ENCODE measurements at regions not wholly inside any gene's neighbourhood (a gene's known extent, or its start where the extent isn't known, plus 50 kb on each side); places are given as distances from the start of the nearest gene placed in this dataset.

- H3K9me2 ChIP-seq (ENCODE audit: insufficient read depth, low read length), result no peaks in the 10 kb centered on the region
- TF ChIP-seq CTCF (conservative IDR thresholded peaks at IDR 0.05; ENCODE audit: low read length), result no peak
- TF ChIP-seq EZH2phosphoT487 (IDR thresholded peaks at IDR 0.05; ENCODE audit: borderline replicate concordance, low read depth, low read length), result no peak
- no peak overlapping the region for H2AFZ ChIP-seq (ENCODE audit: low read length)
- DNase-seq (ENCODE audit: low spot score), result no peak
- H3K4me2 ChIP-seq (ENCODE audit: low read length), result no peak overlapping the region
- no TSS peak for BruUV-seq (replicated peaks)
- ChIA-PET CTCF (ENCODE audit: unreplicated experiment) (no interaction called here), POLR2A (no interaction called here)
- no peaks in the 10 kb centered on the region for H3K9me3 ChIP-seq (ENCODE audit: low read length)
- H3K4me3 ChIP-seq (ENCODE audit: low read depth, low read length, poor library complexity, severe bottlenecking), result no peak overlapping the region
- no peaks in the 10 kb centered on the region for H3K4me1 ChIP-seq (ENCODE audit: insufficient read depth, low read length, poor library complexity, severe bottlenecking)
- H4K20me1 ChIP-seq (ENCODE audit: insufficient read depth, low read length), result no peaks in the 10 kb centered on the region
- no peaks in the 10 kb centered on the region for H3K79me2 ChIP-seq (ENCODE audit: insufficient read depth, low read depth, low read length)
- intact Hi-C loops (cut with micrococcal nuclease; ENCODE audit: unreplicated experiment), result no loop called here
- peaks cover 27% of the 10 kb centered on the region for H3K36me3 ChIP-seq (ENCODE audit: insufficient read depth, low read length)
- H3K27ac ChIP-seq (ENCODE audit: low read depth, low read length, poor library complexity, severe bottlenecking), result no peak overlapping the region
Observed at GRCh38 chr12:124428792-124429281, 133.9 kb downstream of the RFLNA start.

- no peak overlapping the region for H3K4me3 ChIP-seq (ENCODE audit: low read depth, low read length, poor library complexity, severe bottlenecking)
- ChIA-PET POLR2A (no interaction called here), CTCF (ENCODE audit: unreplicated experiment) (no interaction called here)
- H3K4me1 ChIP-seq (ENCODE audit: insufficient read depth, low read length, poor library complexity, severe bottlenecking), result no peaks in the 10 kb centered on the region
- H2AFZ ChIP-seq (ENCODE audit: low read length), result no peak overlapping the region
- H3K36me3 ChIP-seq (ENCODE audit: insufficient read depth, low read length), result peaks cover 27% of the 10 kb centered on the region
- H4K20me1 ChIP-seq (ENCODE audit: insufficient read depth, low read length), result no peaks in the 10 kb centered on the region
- no peak for DNase-seq (ENCODE audit: low spot score)
- no peak overlapping the region for H3K4me2 ChIP-seq (ENCODE audit: low read length)
- intact Hi-C loops (cut with micrococcal nuclease; ENCODE audit: unreplicated experiment), result no loop called here
- BruUV-seq (replicated peaks), result no TSS peak
- H3K9me2 ChIP-seq (ENCODE audit: insufficient read depth, low read length), result no peaks in the 10 kb centered on the region
- TF ChIP-seq CTCF (conservative IDR thresholded peaks at IDR 0.05; ENCODE audit: low read length) (no peak), EZH2phosphoT487 (IDR thresholded peaks at IDR 0.05; ENCODE audit: borderline replicate concordance, low read depth, low read length) (no peak)
- no peaks in the 10 kb centered on the region for H3K9me3 ChIP-seq (ENCODE audit: low read length)
- H3K79me2 ChIP-seq (ENCODE audit: insufficient read depth, low read depth, low read length), result no peaks in the 10 kb centered on the region
- no peak overlapping the region for H3K27ac ChIP-seq (ENCODE audit: low read depth, low read length, poor library complexity, severe bottlenecking)
Observed at GRCh38 chr12:124428136-124428791, 133.4 kb downstream of the RFLNA start.

Measured in OCI-LY7 (cell line).